Activated CD4-positive, alpha-beta T cell treated with anti-CD3 and anti-CD28 coated beads, Interleukin-2, amount 50 U/mL, for 4 hours (primary cell): ENCODE measurements at regions not wholly inside any gene's neighbourhood (a gene's known extent, or its start where the extent isn't known, plus 50 kb on each side); places are given as distances from the start of the nearest gene placed in this dataset.
"Not testable (repeated sequence)": the region's sequence is repeated elsewhere in the genome, so short reads cannot be mapped to it uniquely, and the experiment has no call there.

Source experiments
- DNase-seq, 2 experiments: peaks; one replicate each; pipeline ENCODE4 v3.0.0-alpha.2; 2020

- DNase-seq = no peak
Observed at GRCh38 chr16:54985156-54985555, 54.5 kb downstream of the IRX5 start.

DNA sequence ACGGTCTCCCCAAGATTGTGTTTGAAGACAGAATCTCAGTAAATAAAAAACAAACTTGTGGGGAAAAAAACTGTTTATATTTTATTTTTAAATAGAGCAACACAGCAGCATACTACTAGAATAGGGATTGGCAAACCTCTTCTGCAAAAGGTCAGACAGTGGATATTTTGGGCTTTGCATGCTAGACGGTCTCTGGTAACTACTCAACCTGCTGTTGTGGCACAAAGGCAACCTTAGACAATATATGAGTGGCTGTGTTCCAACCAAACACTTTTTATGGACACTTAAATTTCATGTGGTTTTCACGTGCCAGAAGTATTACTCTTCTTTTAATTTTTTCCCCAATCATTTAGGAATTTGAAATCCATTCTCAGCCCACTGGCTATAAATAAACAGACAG, 55.0 kb downstream of the IRX5 start:
- no peak for DNase-seq

DNA sequence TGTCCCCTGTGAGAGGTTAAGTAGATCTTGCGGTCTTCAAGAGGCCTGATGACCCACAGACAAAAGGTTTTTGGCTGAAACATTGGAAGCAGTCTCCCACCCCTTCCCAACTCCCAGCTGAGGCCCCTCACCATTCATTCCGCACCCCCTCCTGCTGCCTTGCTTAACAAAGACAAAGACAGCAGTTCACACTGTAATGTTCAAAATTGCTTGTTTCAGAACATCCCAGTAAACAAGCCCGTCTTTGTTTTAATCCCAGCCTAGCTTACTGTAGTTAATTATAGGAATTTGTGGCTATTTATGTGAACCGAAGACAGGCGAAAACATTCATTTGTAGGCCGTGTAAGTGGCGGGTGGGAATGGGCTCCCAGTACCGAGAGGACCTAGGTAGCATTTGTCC, 55.7 kb downstream of the IRX5 start:
- DNase-seq = no peak

DNA sequence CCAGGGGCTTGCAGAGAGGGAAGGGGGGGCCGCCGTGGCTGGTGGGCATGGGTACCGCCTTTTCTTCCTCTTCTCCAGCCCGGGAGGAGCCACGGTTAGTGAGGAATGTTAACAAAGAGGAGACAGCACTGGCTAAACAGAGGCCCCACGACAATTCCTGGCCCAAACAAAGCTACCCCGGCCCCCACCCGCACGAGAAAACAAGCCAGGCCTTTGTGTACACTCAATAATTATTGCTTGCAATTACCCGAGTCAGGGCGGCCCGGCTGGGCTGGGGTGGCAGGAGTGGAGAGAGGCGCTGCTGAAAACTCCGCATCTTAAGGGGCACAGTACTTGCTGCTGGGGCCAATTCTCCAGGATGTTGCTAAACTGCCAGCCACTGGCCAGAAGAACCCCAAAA, 56.4 kb downstream of the IRX5 start:
- no peak for DNase-seq

DNA sequence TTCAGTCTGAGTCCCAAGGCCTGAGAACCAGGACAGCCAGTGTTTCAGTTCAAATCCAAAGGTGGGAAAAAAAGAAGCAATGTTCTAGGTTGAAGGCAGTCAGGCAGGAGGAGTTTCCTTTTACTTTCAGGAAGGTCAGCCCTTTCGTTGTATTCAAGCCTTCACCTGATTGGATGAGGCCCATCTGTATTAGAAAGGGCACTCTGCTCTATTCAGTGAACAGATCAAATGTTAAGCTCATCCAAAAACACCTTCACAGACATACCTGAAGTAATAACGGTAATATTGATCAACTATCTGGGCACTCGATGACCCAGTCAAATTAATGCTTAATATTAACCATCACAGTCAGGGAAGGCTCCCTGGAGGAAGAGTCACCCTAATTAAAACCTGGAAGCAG, 60.9 kb downstream of the IRX5 start:
- no peak for DNase-seq

DNA sequence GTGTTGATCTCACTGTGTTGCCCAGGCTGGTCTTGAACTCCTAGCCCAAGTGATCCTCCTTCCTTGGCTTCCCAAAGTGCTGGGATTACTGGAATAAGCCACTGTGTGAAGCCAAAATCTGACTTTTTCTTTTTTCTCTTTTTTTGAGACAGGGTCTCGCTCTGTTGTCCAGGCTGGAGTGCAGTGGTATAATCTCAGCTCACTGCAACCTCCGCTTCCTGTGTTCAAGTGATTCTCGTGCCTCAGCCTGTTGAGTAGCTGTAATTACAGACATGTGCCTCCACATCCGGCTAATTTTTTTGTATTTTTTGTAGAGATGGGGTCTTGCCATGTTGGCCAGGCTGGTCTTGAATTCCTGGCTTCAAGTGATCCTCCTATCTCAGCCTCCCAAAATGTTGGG, 61.3 kb downstream of the IRX5 start:
- not testable (repeated sequence) for DNase-seq

DNA sequence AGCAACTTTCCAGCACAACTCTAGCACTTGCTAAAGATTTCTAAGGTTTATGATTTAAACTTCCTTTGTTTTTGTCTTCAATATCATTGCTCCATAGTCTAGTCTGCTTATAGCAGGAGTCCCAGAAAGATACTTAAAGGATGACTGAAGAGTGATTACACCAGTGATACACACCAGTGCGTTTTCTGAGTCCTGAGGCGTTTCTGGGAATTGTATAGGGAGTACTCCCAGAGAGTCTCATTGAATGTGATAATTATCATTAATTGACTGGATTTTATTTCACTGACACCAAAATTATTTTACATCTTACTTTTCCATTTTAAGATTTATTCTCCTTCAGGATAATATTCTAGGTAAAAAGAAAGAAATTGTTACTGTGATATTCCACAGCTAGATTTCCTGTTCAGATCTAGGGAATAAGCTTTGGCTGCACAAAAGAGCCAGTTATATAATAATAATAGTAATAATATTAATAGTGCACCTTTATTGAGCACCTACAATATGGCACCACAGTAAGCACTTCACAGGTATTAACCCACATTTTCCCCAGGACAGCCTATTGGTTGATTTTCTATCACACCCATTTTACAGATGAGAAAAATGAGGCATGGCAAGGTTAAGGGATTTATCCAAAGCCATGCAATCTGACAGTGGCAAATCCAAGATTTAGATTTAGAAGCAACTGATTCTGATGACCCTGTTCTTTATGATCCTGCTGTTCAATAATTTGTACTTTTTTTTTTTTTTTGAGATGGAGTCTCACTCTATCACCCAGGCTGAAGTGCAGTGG, 62.6 kb downstream of the IRX5 start:
- DNase-seq = no peak

DNA sequence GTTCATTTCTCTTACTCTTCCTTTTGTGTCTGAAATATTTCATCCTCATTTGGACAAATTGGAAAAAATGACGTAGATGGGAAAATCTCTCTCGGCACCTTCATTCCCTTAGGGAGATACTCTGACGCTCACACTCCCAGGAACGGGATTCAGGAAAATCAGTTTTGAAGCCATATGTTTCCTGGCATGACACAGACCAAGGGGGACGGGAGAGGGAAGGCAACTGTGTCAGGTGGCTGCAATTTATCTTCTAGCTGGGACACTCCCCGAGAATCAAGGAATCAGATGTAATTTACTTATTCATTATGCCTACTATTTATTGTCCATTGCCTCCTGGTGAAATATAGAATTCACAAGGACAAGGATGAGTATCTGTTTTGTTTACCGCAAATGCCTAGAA, 65.5 kb downstream of the IRX5 start:
- no peak for DNase-seq

DNA sequence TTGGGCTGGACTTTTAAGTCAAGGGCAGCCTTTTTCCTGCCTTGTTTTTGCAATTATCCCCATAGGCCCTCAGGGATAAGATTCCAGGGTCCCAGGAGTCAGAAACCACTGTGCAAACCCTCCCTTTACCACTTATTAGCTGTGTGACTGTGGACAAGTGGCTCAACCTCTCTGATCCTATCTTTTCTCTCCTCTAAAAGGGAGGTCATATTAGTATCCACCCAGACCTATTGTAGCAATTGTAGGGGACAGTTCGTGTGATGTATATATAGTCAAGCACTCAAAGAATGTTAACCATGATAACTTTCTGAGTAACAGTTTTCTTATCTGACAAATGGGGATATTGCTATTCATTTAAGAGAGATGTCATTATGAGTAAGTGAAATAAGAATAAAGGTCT, 68.2 kb downstream of the IRX5 start:
- no peak for DNase-seq

DNA sequence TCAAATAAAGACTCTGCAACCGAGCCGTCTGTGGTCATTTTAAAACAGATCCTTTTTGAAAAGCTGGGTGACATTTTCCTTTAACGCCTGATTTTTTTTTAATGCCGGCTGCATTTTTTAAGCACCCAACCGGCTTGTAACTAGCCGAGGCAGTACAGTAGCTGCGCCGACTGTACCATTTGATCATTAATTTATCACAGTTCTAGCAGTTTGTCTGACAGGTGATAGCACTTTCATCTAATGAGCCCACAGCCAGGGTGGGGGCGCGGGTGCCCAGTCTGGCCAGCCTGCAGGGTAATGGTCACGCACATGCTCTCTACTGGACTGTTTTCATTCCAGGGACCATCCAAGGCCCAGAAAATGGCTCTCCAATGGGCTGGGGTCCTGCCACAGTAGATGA, 68.8 kb downstream of the IRX5 start:
- no peak for DNase-seq

DNA sequence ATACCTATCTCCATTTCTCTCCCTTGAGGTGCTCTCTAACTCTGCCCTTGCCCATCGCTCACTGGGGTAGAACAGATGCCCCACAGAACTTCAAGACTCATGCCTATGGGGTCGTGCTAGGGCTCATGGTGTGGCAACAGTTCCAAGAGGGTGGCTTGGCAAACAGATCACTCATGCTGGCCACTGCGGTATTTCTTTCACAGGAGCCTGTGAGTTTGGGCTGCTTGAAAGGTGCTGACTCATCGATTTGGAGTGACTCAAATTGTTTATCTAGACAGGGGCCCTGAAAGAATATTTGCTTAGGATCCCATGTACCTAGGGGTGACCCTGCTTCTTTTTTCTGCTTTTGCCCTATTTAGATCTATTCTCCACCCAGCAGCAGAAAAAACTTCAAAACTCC, 69.9 kb downstream of the IRX5 start:
- DNase-seq = no peak

DNA sequence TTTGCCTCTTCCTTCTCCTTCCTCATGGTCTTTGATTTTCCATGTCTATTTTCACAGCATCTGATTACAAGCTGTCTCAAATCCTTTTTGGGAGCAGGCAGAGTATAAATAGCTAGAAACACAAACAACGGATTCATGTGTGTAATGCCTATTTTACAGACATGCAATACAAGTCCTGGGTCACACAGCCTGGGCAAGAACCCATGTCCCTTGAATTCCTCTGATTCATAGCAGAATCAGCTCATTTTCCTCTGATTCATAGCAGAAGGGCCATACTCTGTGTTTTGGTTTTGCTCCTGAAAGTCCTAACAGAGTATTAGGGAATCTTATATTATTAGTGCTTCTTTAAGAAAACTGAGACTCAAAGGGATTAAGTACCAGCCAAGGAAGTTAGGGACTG, 71.3 kb downstream of the IRX5 start:
- no peak for DNase-seq

GRCh38 chr16:55002419-55002818, 71.8 kb downstream of the IRX5 start:
- no peak for DNase-seq

DNA sequence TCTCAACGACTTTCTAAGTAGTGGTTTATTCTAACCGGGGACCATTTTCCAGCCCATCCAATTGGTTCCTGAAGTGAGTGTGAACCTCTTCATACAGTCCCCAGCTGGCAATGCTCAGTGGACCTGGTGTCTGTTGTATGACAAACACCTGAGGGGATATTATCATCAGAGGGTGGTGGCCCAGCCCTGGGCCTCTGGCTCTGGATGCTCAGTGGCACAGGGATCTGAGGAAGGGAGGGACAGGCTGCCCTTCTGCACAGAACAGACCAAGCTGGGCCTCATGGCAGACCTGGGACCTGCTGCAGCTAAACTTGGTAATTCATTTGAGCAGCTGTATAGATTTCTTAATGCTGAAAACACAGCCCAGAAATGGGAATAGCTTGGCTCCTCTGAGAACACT, 72.6 kb downstream of the IRX5 start:
- no peak for DNase-seq

DNA sequence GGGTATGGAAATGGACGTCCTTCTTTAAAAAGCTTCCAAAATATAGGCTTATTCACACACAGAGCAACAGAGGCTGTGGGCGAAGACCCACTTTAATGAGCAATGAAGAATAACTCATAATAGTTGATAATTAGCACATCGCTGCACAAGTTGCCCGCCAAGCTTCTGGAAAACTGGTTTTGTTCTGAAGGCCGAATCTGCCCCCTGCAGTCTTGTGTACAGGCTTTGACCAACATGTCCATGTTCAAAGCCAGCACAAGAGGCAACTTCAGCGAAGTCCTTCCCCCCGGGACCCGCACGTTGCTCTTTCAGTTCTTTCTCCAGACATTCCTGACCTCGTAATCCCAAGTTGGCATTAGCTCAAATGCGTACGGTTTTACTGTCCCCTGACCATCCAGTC, 73.3 kb downstream of the IRX5 start:
- DNase-seq = no peak

GRCh38 chr16:55007504-55007903, 76.8 kb downstream of the IRX5 start:
- no peak for DNase-seq

- DNase-seq = no peak
Observed at GRCh38 chr16:55008836-55009510, 78.3 kb downstream of the IRX5 start.

- DNase-seq = no peak
Observed at GRCh38 chr16:55009581-55009980, 78.9 kb downstream of the IRX5 start.

DNA sequence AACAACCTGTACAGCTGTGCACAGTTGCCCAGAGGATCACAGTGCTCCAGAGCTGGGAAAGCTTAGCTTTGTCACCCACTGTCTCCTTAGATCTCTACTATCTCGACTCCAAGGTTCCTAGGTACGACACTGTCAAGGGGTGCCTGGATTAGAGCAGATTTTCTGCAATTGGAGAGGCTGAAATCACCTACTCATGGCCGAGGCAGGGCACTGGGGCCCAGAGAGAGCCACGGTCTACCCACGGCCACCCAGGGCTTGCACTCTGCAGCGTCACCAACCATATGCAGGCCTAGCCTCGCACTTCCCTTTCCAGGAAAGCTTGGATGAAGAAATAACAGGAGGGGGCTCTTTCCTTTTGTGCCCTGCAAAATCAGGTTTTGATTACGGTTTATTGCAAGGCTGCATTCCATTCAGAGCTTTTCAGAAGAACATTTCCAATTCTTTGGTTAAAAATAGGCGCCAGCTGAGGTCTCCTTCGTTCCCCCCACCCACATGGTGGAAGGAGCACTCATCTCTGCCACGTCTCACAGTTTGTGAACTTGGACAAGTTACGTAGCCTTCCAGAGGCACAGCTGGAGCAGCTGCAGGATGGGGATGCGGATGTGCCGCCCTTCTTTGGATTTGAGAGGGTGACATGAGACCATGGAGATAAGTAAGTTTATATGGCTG, 80.0 kb downstream of the IRX5 start:
- DNase-seq = no peak

DNA sequence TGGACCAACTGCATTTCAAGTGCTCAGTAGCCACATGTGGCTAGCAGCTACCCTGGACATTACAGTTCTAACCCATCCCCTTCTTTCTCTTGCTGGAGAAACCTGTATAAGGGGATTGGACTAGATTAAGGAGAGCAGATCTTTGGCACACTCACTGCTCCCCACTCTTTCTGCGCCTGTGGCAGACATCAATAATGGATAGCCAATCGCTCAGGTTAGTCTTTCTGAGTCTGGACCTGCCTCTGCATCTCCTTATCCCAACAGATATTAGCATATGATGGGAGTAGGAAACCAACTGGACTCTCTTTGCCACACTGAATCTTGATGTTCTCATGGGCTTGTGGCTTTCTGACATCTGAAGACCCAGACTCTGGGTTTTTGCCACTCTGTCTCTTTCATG, 81.7 kb downstream of the IRX5 start:
- no peak for DNase-seq

DNA sequence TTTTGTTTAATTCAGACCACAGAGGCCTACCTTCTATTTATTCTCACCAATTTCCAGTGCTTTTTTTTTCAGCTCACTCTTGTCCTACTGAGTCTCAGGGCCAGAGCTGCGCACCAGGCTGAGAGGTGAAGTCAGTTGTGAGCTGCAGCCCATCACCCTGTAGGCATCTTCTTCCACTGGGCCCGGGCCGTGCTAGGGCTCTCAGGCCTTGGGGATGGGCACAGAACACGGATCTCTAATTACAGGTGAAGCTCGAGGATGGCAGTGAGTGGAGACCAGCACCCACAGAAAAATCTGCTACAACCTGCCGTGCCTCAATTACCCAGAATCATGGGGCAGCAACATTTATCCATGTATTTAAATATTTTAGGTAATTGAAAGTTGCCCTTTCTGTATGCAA, 82.1 kb downstream of the IRX5 start:
- no peak for DNase-seq

GRCh38 chr16:55014022-55014421, 83.4 kb downstream of the IRX5 start:
- no peak for DNase-seq

- DNase-seq = no peak
Observed at GRCh38 chr16:55015181-55015913, 84.7 kb downstream of the IRX5 start.

DNA sequence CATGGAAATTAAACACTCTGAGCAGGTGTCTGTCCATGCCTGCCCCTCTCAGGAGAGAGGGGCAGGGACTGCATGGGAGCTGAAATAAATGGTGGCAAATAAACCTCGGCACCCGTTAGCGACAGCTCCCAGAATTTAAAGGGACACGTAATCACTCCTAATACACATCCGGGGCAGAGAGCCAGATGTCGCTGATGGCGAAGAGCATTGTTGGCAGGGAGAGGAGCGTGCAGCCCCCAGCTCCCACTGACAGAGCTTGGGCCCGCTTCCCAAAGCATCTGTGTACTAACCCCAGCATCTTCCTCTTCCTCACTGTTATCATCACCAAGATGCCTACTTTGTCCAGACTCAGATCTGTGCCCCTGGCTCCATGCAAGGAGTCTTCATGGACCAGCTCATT, 85.8 kb downstream of the IRX5 start:
- DNase-seq = no peak
